GM12878 (cell line): ENCODE measurements at regions not wholly inside any gene's neighbourhood (a gene's known extent, or its start where the extent isn't known, plus 50 kb on each side); places are given as distances from the start of the nearest gene placed in this dataset.

Source experiments
- ATAC-seq: fragments of 200-7000 bp; cut with Tn5 transposase; 3 replicates; pipeline ENCODE4 v1.9.1; 2020; ENCODE audit warnings: mild to moderate bottlenecking, moderate library complexity
- BruUV-seq: library from RNA; stranded (reverse); fragments of 400-500 nt; replicated peaks from 2 replicates; lab custom pipeline; 2021; lab: Mats Ljungman, UMichigan
- CTCF ChIA-PET: fragments of 300-600 bp; sonication (Branson Sonifier 250); formaldehyde crosslinking; extraction: SDS; loops from one replicate; lab custom pipeline; 2021; ENCODE audit warnings: inconsistent platforms; lab: Yijun Ruan, JAX
- POLR2A ChIA-PET: fragments of 350-600 bp; formaldehyde crosslinking; extraction: SDS; loops from one replicate; lab custom pipeline; 2021; ENCODE audit warnings: inconsistent platforms; lab: Charles Lee
- RAD21 ChIA-PET: fragments of 300-600 bp; sonication (Branson Sonifier 250); formaldehyde crosslinking; loops from one replicate; lab custom pipeline; 2023; ENCODE audit warnings: antibody characterized with exemption; ENCODE audit not compliant: unreplicated experiment; lab: Charles Lee
- SMC1A ChIA-PET: fragments of 300-600 bp; sonication (Branson Sonifier 250); formaldehyde crosslinking; loops from one replicate; lab custom pipeline; 2023; ENCODE audit not compliant: unreplicated experiment, uncharacterized antibody; lab: Charles Lee
- DNase-seq: peaks from one replicate; pipeline ENCODE4 v3.0.0-alpha.2; 2011; ENCODE audit warnings: low read depth, low spot score
- FAIRE-seq: peaks from 3 replicates; lab custom pipeline; 2011; peaks lifted over from hg19 to GRCh38; lab: Jason Lieb, UNC
- H2AFZ ChIP-seq: 2 replicates; pipeline ENCODE4 v1.6.0; 2011; ENCODE audit warnings: low read depth, low read length, control low read depth; ENCODE audit not compliant: control insufficient read depth
- H3K27ac ChIP-seq: 2 replicates; pipeline ENCODE4 v1.5.1; 2011; ENCODE audit warnings: control low read depth; ENCODE audit not compliant: control insufficient read depth, insufficient read depth
- H3K27me3 ChIP-seq, 2 experiments: replicated peaks in 1 of 2; 2 replicates each; pipeline versions ENCODE4 v1.6.0 to v1.6.1; 2011; ENCODE audit warnings: low read length in 1 of 2; ENCODE audit not compliant: control insufficient read depth in 2 of 2, insufficient read depth in 2 of 2
- H3K36me3 ChIP-seq, 2 experiments: 2 replicates each; pipeline ENCODE4 v1.5.1; 2011; ENCODE audit warnings: low read length in 1 of 2; ENCODE audit not compliant: control insufficient read depth in 2 of 2, insufficient read depth in 2 of 2
- H3K4me1 ChIP-seq: 2 replicates; pipeline ENCODE4 v1.6.1; 2011; ENCODE audit warnings: mild to moderate bottlenecking, low read length, moderate library complexity, mixed read lengths; ENCODE audit not compliant: control insufficient read depth, insufficient read depth
- H3K4me2 ChIP-seq: 2 replicates; pipeline ENCODE4 v1.6.0; 2011; ENCODE audit warnings: control low read depth; ENCODE audit not compliant: control insufficient read depth, insufficient read depth
- H3K4me3 ChIP-seq: fragments of 200-600 bp; sonication (generic); 2 replicates; pipeline ENCODE4 v1.5.1; 2016
- H3K79me2 ChIP-seq: 2 replicates; pipeline ENCODE4 v1.6.0; 2011; ENCODE audit warnings: low read length; ENCODE audit not compliant: control insufficient read depth, insufficient read depth
- H3K9ac ChIP-seq: 2 replicates; pipeline ENCODE4 v1.8.0; 2011; ENCODE audit warnings: low read length, control low read depth, mixed read lengths; ENCODE audit not compliant: control insufficient read depth, insufficient read depth
- H3K9me3 ChIP-seq: replicated peaks from 3 replicates; pipeline ENCODE4 v1.5.1; 2011; ENCODE audit warnings: mild to moderate bottlenecking, low read length; ENCODE audit not compliant: control insufficient read depth, insufficient read depth
- H4K20me1 ChIP-seq: 2 replicates; pipeline ENCODE4 v1.6.0; 2011; ENCODE audit not compliant: control insufficient read depth, insufficient read depth
- ATF7 ChIP-seq: fragments of 450-650 bp; IDR thresholded peaks from 2 replicates; pipeline ENCODE4 v1.6.1; 2016; ENCODE audit warnings: low read depth, mild to moderate bottlenecking
- MEF2A ChIP-seq: IDR thresholded peaks from 2 replicates; pipeline ENCODE4 v1.6.1; 2011; ENCODE audit warnings: low read depth, mild to moderate bottlenecking, low read length, moderate library complexity; ENCODE audit not compliant: insufficient read depth
- MLLT1 ChIP-seq: fragments of 450-650 bp; IDR thresholded peaks from 2 replicates; pipeline ENCODE4 v1.6.1; 2016; ENCODE audit warnings: mild to moderate bottlenecking
- NBN ChIP-seq: fragments of 450-650 bp; IDR thresholded peaks from 2 replicates; pipeline ENCODE4 v1.6.1; 2016
- PKNOX1 ChIP-seq: fragments of 450-650 bp; IDR thresholded peaks from 2 replicates; pipeline ENCODE4 v1.6.1; 2016; ENCODE audit warnings: mild to moderate bottlenecking
- POU2F2 ChIP-seq: IDR thresholded peaks from 3 replicates; pipeline ENCODE4 v1.6.1; 2011; ENCODE audit warnings: low read depth, mild to moderate bottlenecking, low read length, borderline replicate concordance
- PRDM15 ChIP-seq: fragments of 450-650 bp; formaldehyde crosslinking; IDR thresholded peaks from 2 replicates; pipeline ENCODE4 v1.4.0; 2020; ENCODE audit warnings: mild to moderate bottlenecking, moderate library complexity
- RELB ChIP-seq: fragments of 450-650 bp; IDR thresholded peaks from 2 replicates; pipeline ENCODE4 v1.6.1; 2017; ENCODE audit warnings: low read depth, mild to moderate bottlenecking, moderate library complexity
- SRF ChIP-seq, 2 experiments: IDR thresholded peaks; 2 replicates each; pipeline ENCODE4 v1.6.1; 2011; ENCODE audit warnings: low read depth in 2 of 2, low read length in 2 of 2, mild to moderate bottlenecking in 1 of 2, moderate library complexity in 1 of 2
- ZNF207 ChIP-seq: fragments of 450-650 bp; IDR thresholded peaks from 2 replicates; pipeline ENCODE4 v1.6.1; 2014; ENCODE audit warnings: antibody characterized with exemption, mild to moderate bottlenecking, borderline replicate concordance
- WGBS: methylation state at CpG from one replicate; pipeline ENCODE4 v1.1.6; 2016; ENCODE audit warnings: low lambda C conversion rate; ENCODE audit not compliant: insufficient replicate concordance, insufficient coverage; ENCODE audit errors: missing lambda C conversion rate; 5-methylcytosine and 5-hydroxymethylcytosine counted together
- in situ Hi-C: fragments of 300-500 bp; cut with MboI; formaldehyde crosslinking; loops from 9 replicates; pipeline ENCODE4 v1.14.3; 2018; ENCODE audit warnings: mixed read lengths
- intact Hi-C: fragments of 100-400 bp; cut with micrococcal nuclease; formaldehyde crosslinking; loops from one replicate; pipeline ENCODE4 v1.14.2; 2022; ENCODE audit not compliant: unreplicated experiment

- TF ChIP-seq RELB, result no peak
- no peak for TF ChIP-seq PKNOX1
These were observed 227.0 kb downstream of the SEMA6A start (continued) for GRCh38 chr5:116347657-116348056.

- intact Hi-C loops, result no loop called here
- Histone ChIP-seq H2AFZ (no peak overlapping the region), H3K4me3 (no peak overlapping the region), H3K79me2 (no peaks in the 10 kb centered on the region), H3K9me3 (peaks cover 3% of the 10 kb centered on the region; the same call in 1 of the 3 replicates), H4K20me1 (no peaks in the 10 kb centered on the region), H3K4me1 (no peaks in the 10 kb centered on the region), H3K4me2 (no peak overlapping the region), H3K27ac (no peak overlapping the region), H3K36me3 (no peaks in the 10 kb centered on the region), H3K9ac (no peak overlapping the region), H3K27me3 (no peaks in the 10 kb centered on the region)
- in situ Hi-C loops, result no loop called here
- CTCF ChIA-PET, result interaction anchor here (0.6 to 1.9 kb wide), 6 partner anchors 9 to 207 kb away, joined by 3 to 7 read pairs (median 4); no protein-coding TSS in a partner anchor
- no peak for ATAC-seq
- TF ChIP-seq PRDM15 (CRISPR knock-in tag), result no peak
- TF ChIP-seq RELB, result no peak
- no peak for TF ChIP-seq POU2F2
- no peak for TF ChIP-seq MEF2A
- TF ChIP-seq MLLT1, result no peak
- no peak for TF ChIP-seq NBN
- TF ChIP-seq ZNF207, result no peak
- no peak for TF ChIP-seq SRF (IDR thresholded peaks at IDR 0.05; ENCODE audit: low read depth in 2 of 2, low read length in 2 of 2)
- no peak for TF ChIP-seq ATF7
- no TSS peak for BruUV-seq
- DNase-seq, result no peak
- SMC1A ChIA-PET, result interaction anchor here (0.7 to 2.3 kb wide), 6 partner anchors 8 to 118 kb away, joined by 3 to 13 read pairs (median 4); no protein-coding TSS in a partner anchor
- WGBS, result 57% methylated on average over 4 of the region's 4 CpGs
- RAD21 ChIA-PET, result interaction anchor here (0.7 kb wide), 1 partner anchor 207 kb away, joined by 3 read pairs; no protein-coding TSS in a partner anchor
- POLR2A ChIA-PET, result interaction anchor here (1.4 to 2.9 kb wide), 2 partner anchors 14 to 16 kb away, joined by 3 to 9 read pairs; no protein-coding TSS in a partner anchor
- FAIRE-seq, result no peak
These were observed 230.7 kb downstream of the SEMA6A start for GRCh38 chr5:116343961-116344360.
